Loucy (cell line): ENCODE measurements at regions not wholly inside any gene's neighbourhood (a gene's known extent, or its start where the extent isn't known, plus 50 kb on each side); places are given as distances from the start of the nearest gene placed in this dataset.

Source experiments
- H2AFZ ChIP-seq: fragments of 200-600 bp; sonication (generic); 2 replicates; pipeline ENCODE4 v1.6.0; 2016; ENCODE audit warnings: antibody characterized with exemption, mild to moderate bottlenecking, low read length, moderate library complexity
- H3F3A ChIP-seq: fragments of 200-600 bp; 2 replicates; pipeline ENCODE4 v1.6.0; 2016; ENCODE audit warnings: antibody characterized with exemption, low read depth, mild to moderate bottlenecking
- H3K27me3 ChIP-seq: fragments of 200-600 bp; sonication (generic); 2 replicates; pipeline ENCODE4 v1.6.1; 2014; ENCODE audit warnings: low read length, mild to moderate bottlenecking; ENCODE audit not compliant: insufficient read depth, poor library complexity, severe bottlenecking
- H3K36me3 ChIP-seq: fragments of 200-600 bp; sonication (generic); 2 replicates; pipeline ENCODE4 v1.6.1; 2016; ENCODE audit warnings: low read length; ENCODE audit not compliant: insufficient read depth
- H3K4me1 ChIP-seq: fragments of 200-600 bp; sonication (generic); 2 replicates; pipeline ENCODE4 v1.5.1; 2014; ENCODE audit warnings: low read length, mild to moderate bottlenecking; ENCODE audit not compliant: insufficient read depth, poor library complexity, severe bottlenecking
- H3K4me2 ChIP-seq: fragments of 200-600 bp; sonication (generic); 2 replicates; pipeline ENCODE4 v1.6.0; 2014; ENCODE audit warnings: antibody characterized with exemption, low read length, low read depth, mild to moderate bottlenecking; ENCODE audit not compliant: poor library complexity, severe bottlenecking
- H3K4me3 ChIP-seq: fragments of 200-600 bp; sonication (generic); 2 replicates; pipeline ENCODE4 v1.5.1; 2014; ENCODE audit warnings: low read length, mild to moderate bottlenecking, mixed read lengths; ENCODE audit not compliant: poor library complexity, severe bottlenecking
- H3K79me2 ChIP-seq: fragments of 200-600 bp; sonication (generic); 2 replicates; pipeline ENCODE4 v1.6.1; 2014; ENCODE audit warnings: low read length; ENCODE audit not compliant: insufficient read depth
- H3K9ac ChIP-seq: fragments of 200-600 bp; sonication (generic); 2 replicates; pipeline ENCODE4 v1.6.0; 2014; ENCODE audit warnings: mild to moderate bottlenecking, low read depth, low read length, moderate library complexity; ENCODE audit not compliant: poor library complexity, severe bottlenecking
- H3K9me2 ChIP-seq: fragments of 200-600 bp; sonication (generic); replicated peaks from 2 replicates; pipeline ENCODE4 v1.6.1; 2016; ENCODE audit warnings: low read depth, low read length, mixed read lengths
- H3K9me3 ChIP-seq: fragments of 200-600 bp; sonication (generic); 2 replicates; pipeline ENCODE4 v1.6.1; 2014; ENCODE audit warnings: mild to moderate bottlenecking, antibody characterized with exemption, low read length, low read depth; ENCODE audit not compliant: insufficient read depth
- H4K20me1 ChIP-seq: fragments of 200-600 bp; sonication (generic); 2 replicates; pipeline ENCODE4 v1.6.0; 2014; ENCODE audit warnings: antibody characterized with exemption, low read length, mild to moderate bottlenecking; ENCODE audit not compliant: insufficient read depth, poor library complexity, severe bottlenecking
- EZH2phosphoT487 ChIP-seq: fragments of 200-600 bp; IDR thresholded peaks from 2 replicates; pipeline ENCODE4 v1.6.1; 2018; ENCODE audit warnings: antibody characterized with exemption, mild to moderate bottlenecking, moderate library complexity, borderline replicate concordance
- TF ChIP-seq, protein P1 (sequence below): fragments of 200-600 bp; sonication (generic); conservative IDR thresholded peaks from 2 replicates; pipeline ENCODE4 v1.5.1; 2014; ENCODE audit warnings: mild to moderate bottlenecking, antibody characterized with exemption, low read length

DNA sequence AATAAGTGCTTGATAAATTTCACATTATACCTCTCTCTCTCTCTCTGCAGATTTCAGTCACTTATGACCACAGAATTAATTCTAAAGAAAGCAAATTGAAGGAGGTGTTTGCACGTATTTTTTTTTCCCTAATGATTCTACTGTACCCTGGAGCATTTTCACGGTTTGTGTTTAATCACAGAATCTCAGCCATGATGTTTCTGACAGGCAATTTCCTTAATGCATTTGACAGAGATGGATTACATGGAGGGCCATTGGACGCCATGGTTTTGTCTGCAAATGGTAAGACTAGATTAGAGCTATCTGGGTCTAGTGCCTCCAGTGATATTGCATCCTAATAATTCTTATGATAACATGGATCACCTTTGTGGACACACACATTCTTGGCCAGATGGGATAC, 147.5 kb upstream of the RBFOX1 start:
- Histone ChIP-seq H3F3A (no peaks in the 10 kb centered on the region), H2AFZ (no peak overlapping the region), H3K4me1 (no peaks in the 10 kb centered on the region), H4K20me1 (no peaks in the 10 kb centered on the region), H3K4me3 (no peak overlapping the region), H3K4me2 (no peak overlapping the region), H3K9me3 (no peaks in the 10 kb centered on the region), H3K79me2 (no peaks in the 10 kb centered on the region), H3K36me3 (no peaks in the 10 kb centered on the region), H3K9me2 (no peaks in the 10 kb centered on the region), H3K9ac (no peak overlapping the region), H3K27me3 (no peaks in the 10 kb centered on the region)
- no peak for TF ChIP-seq EZH2phosphoT487
- TF ChIP-seq, protein P1, sequence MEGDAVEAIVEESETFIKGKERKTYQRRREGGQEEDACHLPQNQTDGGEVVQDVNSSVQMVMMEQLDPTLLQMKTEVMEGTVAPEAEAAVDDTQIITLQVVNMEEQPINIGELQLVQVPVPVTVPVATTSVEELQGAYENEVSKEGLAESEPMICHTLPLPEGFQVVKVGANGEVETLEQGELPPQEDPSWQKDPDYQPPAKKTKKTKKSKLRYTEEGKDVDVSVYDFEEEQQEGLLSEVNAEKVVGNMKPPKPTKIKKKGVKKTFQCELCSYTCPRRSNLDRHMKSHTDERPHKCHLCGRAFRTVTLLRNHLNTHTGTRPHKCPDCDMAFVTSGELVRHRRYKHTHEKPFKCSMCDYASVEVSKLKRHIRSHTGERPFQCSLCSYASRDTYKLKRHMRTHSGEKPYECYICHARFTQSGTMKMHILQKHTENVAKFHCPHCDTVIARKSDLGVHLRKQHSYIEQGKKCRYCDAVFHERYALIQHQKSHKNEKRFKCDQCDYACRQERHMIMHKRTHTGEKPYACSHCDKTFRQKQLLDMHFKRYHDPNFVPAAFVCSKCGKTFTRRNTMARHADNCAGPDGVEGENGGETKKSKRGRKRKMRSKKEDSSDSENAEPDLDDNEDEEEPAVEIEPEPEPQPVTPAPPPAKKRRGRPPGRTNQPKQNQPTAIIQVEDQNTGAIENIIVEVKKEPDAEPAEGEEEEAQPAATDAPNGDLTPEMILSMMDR: no peak

DNA sequence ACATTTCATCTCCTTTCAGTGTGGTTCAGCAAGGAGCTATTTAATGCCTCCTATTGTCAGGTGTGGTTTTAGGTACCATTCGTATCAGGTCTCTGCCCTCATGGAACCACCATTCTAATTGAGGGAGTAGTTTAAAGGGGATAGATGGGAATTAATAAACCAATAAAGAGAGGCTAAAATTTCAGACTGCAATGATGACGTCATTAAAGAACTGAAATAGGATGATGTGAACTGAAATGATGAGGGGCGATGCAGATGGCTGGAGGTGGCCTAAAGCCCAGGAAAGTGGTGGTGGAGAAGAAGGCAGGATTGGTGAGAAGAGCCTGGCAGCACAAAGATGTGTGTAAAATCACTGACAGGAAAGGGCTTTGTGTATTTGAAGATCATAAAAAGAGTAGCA, 148.9 kb upstream of the RBFOX1 start:
- H3K9ac ChIP-seq: no peak overlapping the region
- no peaks in the 10 kb centered on the region for H3K4me1 ChIP-seq
- H3K4me3 ChIP-seq: no peak overlapping the region
- no peaks in the 10 kb centered on the region for H3K79me2 ChIP-seq
- H4K20me1 ChIP-seq: no peaks in the 10 kb centered on the region
- H3K9me2 ChIP-seq: no peaks in the 10 kb centered on the region
- no peaks in the 10 kb centered on the region for H3K36me3 ChIP-seq
- no peaks in the 10 kb centered on the region for H3F3A ChIP-seq
- H3K4me2 ChIP-seq: no peak overlapping the region
- H3K27me3 ChIP-seq: no peaks in the 10 kb centered on the region
- H2AFZ ChIP-seq: no peak overlapping the region
- TF ChIP-seq, protein P1: no peak
- TF ChIP-seq EZH2phosphoT487: no peak
- H3K9me3 ChIP-seq: no peaks in the 10 kb centered on the region

DNA sequence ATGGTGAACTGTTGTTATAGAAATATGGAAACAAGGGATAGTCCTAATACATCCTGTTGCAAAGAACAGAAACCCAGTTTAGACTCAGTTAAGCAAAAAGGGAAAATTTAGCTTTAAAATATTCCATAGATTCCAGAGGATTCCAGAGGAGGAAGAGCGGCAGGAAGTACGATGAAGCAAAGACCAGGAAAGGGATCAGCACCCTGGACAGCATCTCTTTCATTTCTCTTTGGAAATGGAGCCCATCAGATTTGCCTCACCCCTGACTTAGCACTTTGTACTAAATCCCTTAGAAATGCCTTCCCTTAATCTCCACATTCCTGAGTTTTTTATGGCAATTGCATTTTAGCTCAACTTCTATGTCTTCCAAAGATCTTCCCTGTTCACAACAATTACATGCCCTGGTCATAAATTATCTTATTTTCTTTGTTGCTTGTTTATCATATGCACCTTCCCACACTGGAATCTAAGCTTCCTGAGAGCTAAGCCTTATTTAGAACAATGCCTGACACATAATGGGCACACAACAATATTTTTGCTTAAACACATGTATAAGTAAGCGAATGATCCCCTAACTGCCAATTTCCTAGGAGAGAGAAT, 150.0 kb upstream of the RBFOX1 start:
- H3K27me3 ChIP-seq: no peaks in the 10 kb centered on the region
- TF ChIP-seq, protein P1: no peak
- TF ChIP-seq EZH2phosphoT487: no peak

More for the DNA sequence above, 150.0 kb upstream of the RBFOX1 start:
- Histone ChIP-seq H3K79me2 (no peaks in the 10 kb centered on the region), H2AFZ (no peak overlapping the region), H3F3A (no peaks in the 10 kb centered on the region), H3K4me2 (no peak overlapping the region), H3K36me3 (no peaks in the 10 kb centered on the region), H3K9ac (no peak overlapping the region), H3K9me3 (no peaks in the 10 kb centered on the region), H3K4me3 (no peak overlapping the region), H4K20me1 (no peaks in the 10 kb centered on the region), H3K4me1 (no peaks in the 10 kb centered on the region), H3K9me2 (no peaks in the 10 kb centered on the region)
